CD8-positive, alpha-beta memory T cell (primary cell): ENCODE measurements at regions not wholly inside any gene's neighbourhood (a gene's known extent, or its start where the extent isn't known, plus 50 kb on each side); places are given as distances from the start of the nearest gene placed in this dataset.

Experiments used
- CTCF ChIA-PET: fragments of 350-600 bp; sonication (Branson Sonifier 250); formaldehyde crosslinking; loops from one replicate; lab custom pipeline; 2021; ENCODE audit warnings: antibody characterized with exemption; lab: Charles Lee
- POLR2A ChIA-PET: fragments of 350-600 bp; sonication (Branson Sonifier 250); formaldehyde crosslinking; loops from one replicate; lab custom pipeline; 2021; ENCODE audit warnings: antibody characterized with exemption; lab: Charles Lee
- DNase-seq, 5 donors: peaks; one replicate each; pipeline versions ENCODE4 v3.0.0 to v3.0.0-alpha.2; 2020 to 2022; ENCODE audit warnings: mixed read lengths in 1 of 5
- H3K27ac ChIP-seq: one replicate; pipeline ENCODE4 v1.7.0; 2013; ENCODE audit warnings: low read depth, mild to moderate bottlenecking, low read length, moderate library complexity
- H3K27me3 ChIP-seq: 2 replicates; pipeline ENCODE4 v1.7.0; 2013; ENCODE audit warnings: low read length, mild to moderate bottlenecking; ENCODE audit not compliant: insufficient read depth, poor library complexity, severe bottlenecking
- H3K36me3 ChIP-seq: 2 replicates; pipeline ENCODE4 v1.7.0; 2013; ENCODE audit warnings: mild to moderate bottlenecking, low read length, moderate library complexity; ENCODE audit not compliant: insufficient read depth
- H3K4me1 ChIP-seq: 2 replicates; pipeline ENCODE4 v1.7.0; 2013; ENCODE audit warnings: mild to moderate bottlenecking, low read length, moderate library complexity; ENCODE audit not compliant: insufficient read depth
- H3K4me3 ChIP-seq: 2 replicates; pipeline ENCODE4 v1.7.0; 2013; ENCODE audit warnings: mild to moderate bottlenecking, low read length
- H3K9me3 ChIP-seq: 2 replicates; pipeline ENCODE4 v1.7.0; 2013; ENCODE audit warnings: mild to moderate bottlenecking, low read length
- H3K27ac Mint-ChIP-seq, 8 donors: one replicate each; pipeline ENCODE4 v1.8.0; 2020 to 2021; ENCODE audit warnings: mixed read lengths in 8 of 8, mild to moderate bottlenecking in 6 of 8, inconsistent platforms in 3 of 8, moderate library complexity in 3 of 8
- H3K27me3 Mint-ChIP-seq, 2 donors: one replicate each; pipeline ENCODE4 v1.8.0; 2020 to 2021; ENCODE audit warnings: mixed read lengths in 2 of 2, mild to moderate bottlenecking in 1 of 2, moderate library complexity in 1 of 2
- H3K36me3 Mint-ChIP-seq, 3 donors: one replicate each; pipeline ENCODE4 v1.8.0; 2020 to 2021; ENCODE audit warnings: mixed read lengths in 3 of 3, inconsistent platforms in 1 of 3, mild to moderate bottlenecking in 1 of 3
- H3K4me1 Mint-ChIP-seq, 3 donors: one replicate each; pipeline ENCODE4 v1.8.0; 2020 to 2021; ENCODE audit warnings: mixed read lengths in 3 of 3, inconsistent platforms in 1 of 3, mild to moderate bottlenecking in 1 of 3
- H3K4me3 Mint-ChIP-seq, 7 donors: one replicate each; pipeline ENCODE4 v1.8.0; 2020 to 2021; ENCODE audit warnings: mixed read lengths in 7 of 7, mild to moderate bottlenecking in 6 of 7, moderate library complexity in 4 of 7, inconsistent platforms in 2 of 7
- H3K9me3 Mint-ChIP-seq, 5 donors: one replicate each; pipeline ENCODE4 v1.8.0; 2020 to 2022; ENCODE audit warnings: mixed read lengths in 5 of 5, mild to moderate bottlenecking in 3 of 5, moderate library complexity in 2 of 5, inconsistent platforms in 1 of 5

GRCh38 chr2:8162552-8162951 lies 519.3 kb upstream of the ID2 start:
- Histone ChIP-seq H3K4me3 (no peak overlapping the region), H3K27me3 (no peaks in the 10 kb centered on the region), H3K36me3 (no peaks in the 10 kb centered on the region), H3K9me3 (no peaks in the 10 kb centered on the region), H3K4me1 (no peaks in the 10 kb centered on the region), H3K27ac (no peak overlapping the region)
- Mint-ChIP-seq H3K4me3 (no peak overlapping the region), H3K4me1 (peaks cover 0 to 6% (median 0%) of the 10 kb centered on the region in 3 donors), H3K27ac (no peak overlapping the region), H3K27me3 (no peaks in the 10 kb centered on the region), H3K36me3 (peaks cover 0 to 3% (median 0%) of the 10 kb centered on the region in 3 donors), H3K9me3 (no peaks in the 10 kb centered on the region)
- ChIA-PET POLR2A (no interaction called here), CTCF (no interaction called here)
- no peak for DNase-seq

- Histone ChIP-seq H3K9me3 (no peaks in the 10 kb centered on the region), H3K27ac (no peak overlapping the region), H3K4me1 (no peaks in the 10 kb centered on the region), H3K36me3 (no peaks in the 10 kb centered on the region), H3K4me3 (no peak overlapping the region), H3K27me3 (no peaks in the 10 kb centered on the region)
- H3K4me1 Mint-ChIP-seq: peaks cover 12 to 20% (median 14%) of the 10 kb centered on the region in 3 donors
- H3K4me3 Mint-ChIP-seq: no peak overlapping the region
- DNase-seq: no peak
- H3K27ac Mint-ChIP-seq: no peak overlapping the region
- H3K27me3 Mint-ChIP-seq: no peaks in the 10 kb centered on the region
- no peaks in the 10 kb centered on the region for H3K9me3 Mint-ChIP-seq
- POLR2A ChIA-PET: no interaction called here
- peaks cover 0 to 3% (median 0%) of the 10 kb centered on the region in 3 donors for H3K36me3 Mint-ChIP-seq
- CTCF ChIA-PET: no interaction called here
Observed at GRCh38 chr2:8165550-8165949, 516.3 kb upstream of the ID2 start.

- Histone ChIP-seq H3K4me1 (no peaks in the 10 kb centered on the region), H3K4me3 (no peak overlapping the region), H3K27me3 (no peaks in the 10 kb centered on the region), H3K9me3 (no peaks in the 10 kb centered on the region), H3K27ac (no peak overlapping the region), H3K36me3 (no peaks in the 10 kb centered on the region)
- Mint-ChIP-seq H3K36me3 (peaks cover 0 to 10% (median 1%) of the 10 kb centered on the region in 3 donors), H3K9me3 (no peaks in the 10 kb centered on the region), H3K4me1 (peaks cover 12 to 20% (median 14%) of the 10 kb centered on the region in 3 donors), H3K4me3 (peak overlapping the region in 6 of 7 donors; percentile 20 to 68 (median 44)), H3K27me3 (no peaks in the 10 kb centered on the region), H3K27ac (peak overlapping the region in 4 of 8 donors; percentile 16 to 81 (median 56))
- no peak for DNase-seq
- ChIA-PET POLR2A (no interaction called here), CTCF (no interaction called here)
Observed at GRCh38 chr2:8168022-8168717, 513.7 kb upstream of the ID2 start.

- no peak for DNase-seq
- Histone ChIP-seq H3K4me3 (no peak overlapping the region), H3K4me1 (no peaks in the 10 kb centered on the region), H3K9me3 (no peaks in the 10 kb centered on the region), H3K27me3 (no peaks in the 10 kb centered on the region), H3K36me3 (no peaks in the 10 kb centered on the region), H3K27ac (no peak overlapping the region)
- CTCF ChIA-PET: no interaction called here
- Mint-ChIP-seq H3K4me1 (peaks cover 12 to 20% (median 14%) of the 10 kb centered on the region in 3 donors), H3K4me3 (peak overlapping the region in 2 of 7 donors; percentile 14 to 68), H3K27ac (peak overlapping the region in 4 of 8 donors; percentile 4 to 81 (median 56)), H3K36me3 (peaks cover 0 to 11% (median 2%) of the 10 kb centered on the region in 3 donors), H3K9me3 (no peaks in the 10 kb centered on the region), H3K27me3 (no peaks in the 10 kb centered on the region)
- POLR2A ChIA-PET: no interaction called here
Observed at GRCh38 chr2:8168876-8169424, 512.9 kb upstream of the ID2 start.

- H3K36me3 Mint-ChIP-seq: peaks cover 0 to 11% (median 2%) of the 10 kb centered on the region in 3 donors
- peak overlapping the region in 1 of 8 donors; percentile 81 for H3K27ac Mint-ChIP-seq
- POLR2A ChIA-PET: no interaction called here
- no peak for DNase-seq
- Histone ChIP-seq H3K36me3 (no peaks in the 10 kb centered on the region), H3K9me3 (no peaks in the 10 kb centered on the region), H3K4me3 (no peak overlapping the region), H3K4me1 (no peaks in the 10 kb centered on the region), H3K27ac (no peak overlapping the region), H3K27me3 (no peaks in the 10 kb centered on the region)
- H3K4me1 Mint-ChIP-seq: peaks cover 12 to 20% (median 14%) of the 10 kb centered on the region in 3 donors
- no peaks in the 10 kb centered on the region for H3K27me3 Mint-ChIP-seq
- H3K4me3 Mint-ChIP-seq: no peak overlapping the region
- CTCF ChIA-PET: no interaction called here
- no peaks in the 10 kb centered on the region for H3K9me3 Mint-ChIP-seq
Observed at GRCh38 chr2:8169443-8169842, 512.4 kb upstream of the ID2 start.

- Mint-ChIP-seq H3K27me3 (no peaks in the 10 kb centered on the region), H3K4me1 (peaks cover 12 to 20% (median 14%) of the 10 kb centered on the region in 3 donors), H3K9me3 (peaks cover 0 to 5% (median 3%) of the 10 kb centered on the region in 5 donors), H3K27ac (peak overlapping the region in 2 of 8 donors; percentile 55 to 86), H3K36me3 (peaks cover 0 to 22% (median 2%) of the 10 kb centered on the region in 3 donors), H3K4me3 (no peak overlapping the region)
- H3K4me1 ChIP-seq: no peaks in the 10 kb centered on the region
- no peaks in the 10 kb centered on the region for H3K9me3 ChIP-seq
- ChIA-PET CTCF (no interaction called here), POLR2A (no interaction called here)
- no peaks in the 10 kb centered on the region for H3K27me3 ChIP-seq
- no peak for DNase-seq
- H3K36me3 ChIP-seq: no peaks in the 10 kb centered on the region
- H3K27ac ChIP-seq: no peak overlapping the region
- no peak overlapping the region for H3K4me3 ChIP-seq
Observed at GRCh38 chr2:8170552-8171327, 511.1 kb upstream of the ID2 start.

- ChIA-PET CTCF (no interaction called here), POLR2A (interaction anchor here (0.6 kb wide), 1 partner anchor 423 kb away, joined by 4 read pairs; no protein-coding TSS in a partner anchor)
- H3K36me3 ChIP-seq: no peaks in the 10 kb centered on the region
- Mint-ChIP-seq H3K9me3 (peaks cover 0 to 5% (median 3%) of the 10 kb centered on the region in 5 donors), H3K4me1 (peaks cover 12 to 20% (median 14%) of the 10 kb centered on the region in 3 donors), H3K4me3 (no peak overlapping the region), H3K36me3 (peaks cover 0 to 24% (median 2%) of the 10 kb centered on the region in 3 donors), H3K27me3 (no peaks in the 10 kb centered on the region), H3K27ac (peak overlapping the region in 3 of 8 donors; percentile 25 to 58 (median 37))
- H3K4me3 ChIP-seq: no peak overlapping the region
- no peak overlapping the region for H3K27ac ChIP-seq
- no peaks in the 10 kb centered on the region for H3K4me1 ChIP-seq
- H3K27me3 ChIP-seq: no peaks in the 10 kb centered on the region
- no peaks in the 10 kb centered on the region for H3K9me3 ChIP-seq
- no peak for DNase-seq
Observed at GRCh38 chr2:8171608-8172007, 510.2 kb upstream of the ID2 start.

- Histone ChIP-seq H3K27ac (no peak overlapping the region), H3K4me3 (no peak overlapping the region), H3K27me3 (no peaks in the 10 kb centered on the region), H3K36me3 (no peaks in the 10 kb centered on the region), H3K9me3 (no peaks in the 10 kb centered on the region), H3K4me1 (no peaks in the 10 kb centered on the region)
- H3K27me3 Mint-ChIP-seq: no peaks in the 10 kb centered on the region
- DNase-seq: no peak
- ChIA-PET POLR2A (no interaction called here), CTCF (no interaction called here)
- H3K36me3 Mint-ChIP-seq: peaks cover 0 to 25% (median 2%) of the 10 kb centered on the region in 3 donors
- H3K4me3 Mint-ChIP-seq: peak overlapping the region in 1 of 7 donors; percentile 7
- peaks cover 12 to 18% (median 14%) of the 10 kb centered on the region in 3 donors for H3K4me1 Mint-ChIP-seq
- H3K9me3 Mint-ChIP-seq: peaks cover 0 to 5% (median 3%) of the 10 kb centered on the region in 5 donors
- no peak overlapping the region for H3K27ac Mint-ChIP-seq
Observed at GRCh38 chr2:8172661-8173060, 509.2 kb upstream of the ID2 start.
